ENCODE measurements at regions not wholly inside any gene's neighbourhood (a gene's known extent, or its start where the extent isn't known, plus 50 kb on each side); places are given as distances from the start of the nearest gene placed in this dataset.

GRCh38 chr1:239044829-239045228 lies 341.5 kb upstream of the CHRM3 start:
- Histone ChIP-seq H4K8ac (replicated peaks; ENCODE audit: insufficient read length, low read depth, low read length) (no peak overlapping the region), H3K18ac (ENCODE audit: insufficient read length, low read depth, low read length) (no peak overlapping the region), H2BK12ac (ENCODE audit: insufficient read length, low read depth, low read length) (no peak overlapping the region), H2BK120ac (ENCODE audit: low read depth, low read length, poor library complexity, severe bottlenecking) (no peak overlapping the region), H3K79me1 (ENCODE audit: insufficient read depth, low read depth, low read length, poor library complexity, severe bottlenecking) (no peaks in the 10 kb centered on the region), H3T11ph (ENCODE audit: low read length) (no peak overlapping the region), H4K5ac (ENCODE audit: insufficient read length, low read depth, low read length) (no peak overlapping the region), H3K4me2 (ENCODE audit: insufficient read depth, insufficient read length, low read length) (no peak overlapping the region), H2AK5ac (ENCODE audit: insufficient read length, low read length) (no peak overlapping the region), H2AFZ (ENCODE audit: low read length) (peak overlapping the region; percentile 42), H3K23ac (ENCODE audit: insufficient read length, low read depth, low read length) (no peak overlapping the region), H3K23me2 (ENCODE audit: insufficient read length, low read depth, low read length, poor library complexity, severe bottlenecking) (no peaks in the 10 kb centered on the region), H3K27me3 (ENCODE audit: insufficient read depth, low read length) (no peaks in the 10 kb centered on the region), H3K56ac (ENCODE audit: insufficient read length, low read depth, low read length) (no peak overlapping the region), H3K9ac (ENCODE audit: extremely low read depth, insufficient read length, low read length) (no peak overlapping the region), H4K91ac (ENCODE audit: insufficient read length, low read depth, low read length) (no peak overlapping the region), H2BK15ac (ENCODE audit: low read depth, low read length) (no peak overlapping the region), H2BK20ac (ENCODE audit: low read depth, low read length, poor library complexity, severe bottlenecking) (no peak overlapping the region), H3K4me1 (ENCODE audit: insufficient read depth, low read length) (peaks cover 2% of the 10 kb centered on the region; the same call in 1 of the 2 replicates), H3K27ac (ENCODE audit: insufficient read length, low read depth, low read length) (no peak overlapping the region), H2BK5ac (ENCODE audit: insufficient read length, low read length) (no peak overlapping the region), H4K20me1 (ENCODE audit: control insufficient read depth, insufficient read depth, insufficient read length) (no peaks in the 10 kb centered on the region), H3K79me2 (ENCODE audit: insufficient read depth, low read length) (no peaks in the 10 kb centered on the region), H3K9me3 (ENCODE audit: control insufficient read depth, low read depth, low read length) (no peaks in the 10 kb centered on the region), H3K14ac (ENCODE audit: insufficient read depth, low read length) (no peak overlapping the region), H3K4ac (ENCODE audit: low read depth, low read length) (no peak overlapping the region)
- WGBS (ENCODE audit: extremely low coverage, insufficient read length, low lambda C conversion rate) = no CpG with 5 or more reads among the region's 3 CpGs
- no peak overlapping the region for H3K4me3 Mint-ChIP-seq
- peaks cover 3% of the 10 kb centered on the region in 2 experiments; a peak in 2 of 4 replicates for H3K4me1 Mint-ChIP-seq
- H3K36me3 Mint-ChIP-seq (ENCODE audit: insufficient read depth in 1 of 3, low read depth in 3 of 3) = no peaks in the 10 kb centered on the region
- H3K9me3 Mint-ChIP-seq = no peaks in the 10 kb centered on the region
- no peak for TF ChIP-seq CTCF (conservative IDR thresholded peaks at IDR 0.05)
- no peaks in the 10 kb centered on the region for H3K27me3 Mint-ChIP-seq (ENCODE audit: low read depth)
- DNase-seq = no peak
- no peak overlapping the region for H3K27ac Mint-ChIP-seq
